ENCODE measurements at regions not wholly inside any gene's neighbourhood (a gene's known extent, or its start where the extent isn't known, plus 50 kb on each side); places are given as distances from the start of the nearest gene placed in this dataset.

GRCh38 chr3:162670181-162670580 lies 1173.6 kb downstream of the OTOL1 start:
- TF ChIP-seq CTCF (IDR thresholded peaks at IDR 0.05) (no peak), CHD2 (IDR thresholded peaks at IDR 0.05; ENCODE audit: low read length, partially characterized antibody) (no peak), IRF3 (IDR thresholded peaks at IDR 0.05; ENCODE audit: low read depth, low read length) (no peak), SIN3A (IDR thresholded peaks at IDR 0.05; ENCODE audit: borderline replicate concordance, low read depth, low read length) (no peak), EZH2phosphoT487 (IDR thresholded peaks at IDR 0.05; ENCODE audit: borderline replicate concordance, low read depth) (no peak), EP300 (IDR thresholded peaks at IDR 0.05; ENCODE audit: borderline replicate concordance in 1 of 2, low read depth in 1 of 2, low read length in 1 of 2) (no peak), TCF12 (IDR thresholded peaks at IDR 0.05) (no peak), USF1 (IDR thresholded peaks at IDR 0.05; ENCODE audit: borderline replicate concordance, low read depth) (no peak), GABPA (IDR thresholded peaks at IDR 0.05; ENCODE audit: low read depth) (no peak)
